ELR (cell line): ENCODE measurements at regions not wholly inside any gene's neighbourhood (a gene's known extent, or its start where the extent isn't known, plus 50 kb on each side); places are given as distances from the start of the nearest gene placed in this dataset.
"Not testable (repeated sequence)": the region's sequence is repeated elsewhere in the genome, so short reads cannot be mapped to it uniquely, and the experiment has no call there.

ENCODE experiments used
- DNase-seq: peaks from one replicate; pipeline ENCODE4 v3.0.0-alpha.2; 2015; ENCODE audit warnings: low read depth

- DNase-seq, result no peak
Measured at GRCh38 chr1:208465786-208466590, 221.8 kb upstream of the PLXNA2 start.

GRCh38 chr1:208467151-208467780 is 223.1 kb upstream of the PLXNA2 start:
- no peak for DNase-seq

- DNase-seq, result peak; percentile 43
Measured at GRCh38 chr1:208475449-208475848, 231.3 kb upstream of the PLXNA2 start.

- DNase-seq, result peak; percentile 28
Measured at GRCh38 chr1:208475951-208476845, 232.0 kb upstream of the PLXNA2 start.

- DNase-seq, result no peak
Measured at GRCh38 chr1:208476846-208477170, 232.6 kb upstream of the PLXNA2 start.

DNA sequence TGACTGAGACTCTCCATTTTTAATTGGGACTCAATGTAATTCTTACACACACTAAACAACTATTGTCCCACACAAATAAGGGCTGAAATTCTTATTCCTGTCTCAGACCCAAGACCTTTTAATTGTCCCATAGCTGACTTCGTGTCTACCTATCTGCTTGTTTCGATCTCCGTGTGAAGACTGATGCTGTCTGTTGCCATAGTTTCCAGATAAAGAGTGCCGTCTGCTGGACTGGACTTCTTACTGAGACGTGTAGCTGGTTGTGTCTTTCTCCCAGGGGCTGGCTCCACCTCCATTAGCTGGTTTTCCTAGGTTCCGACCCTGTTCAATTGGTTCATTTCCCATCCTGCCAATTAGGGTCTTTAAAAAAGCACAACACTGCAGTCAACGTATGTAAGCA is 235.3 kb upstream of the PLXNA2 start:
- DNase-seq, result no peak

DNA sequence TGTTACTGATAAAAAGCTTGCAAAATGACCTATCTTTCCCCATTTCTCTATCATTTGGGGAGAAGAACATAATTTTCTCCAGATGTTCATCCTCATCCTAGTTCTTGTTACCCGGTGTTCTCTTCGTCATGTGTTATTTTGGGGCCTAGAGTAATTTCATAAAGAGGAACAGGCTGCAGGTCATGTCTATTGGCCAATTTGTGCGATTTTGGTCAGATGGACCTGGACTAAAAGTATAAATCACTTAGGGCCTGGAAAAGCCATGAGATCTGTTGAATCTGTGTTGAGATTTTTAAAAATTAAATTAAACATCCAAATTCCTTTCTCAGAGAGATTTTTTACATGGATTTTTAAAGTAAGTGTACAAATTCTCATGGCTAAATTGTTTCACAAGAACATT is 241.3 kb upstream of the PLXNA2 start:
- DNase-seq, result no peak

- DNase-seq, result no peak
Measured at GRCh38 chr1:208486677-208487076, 242.5 kb upstream of the PLXNA2 start.

DNA sequence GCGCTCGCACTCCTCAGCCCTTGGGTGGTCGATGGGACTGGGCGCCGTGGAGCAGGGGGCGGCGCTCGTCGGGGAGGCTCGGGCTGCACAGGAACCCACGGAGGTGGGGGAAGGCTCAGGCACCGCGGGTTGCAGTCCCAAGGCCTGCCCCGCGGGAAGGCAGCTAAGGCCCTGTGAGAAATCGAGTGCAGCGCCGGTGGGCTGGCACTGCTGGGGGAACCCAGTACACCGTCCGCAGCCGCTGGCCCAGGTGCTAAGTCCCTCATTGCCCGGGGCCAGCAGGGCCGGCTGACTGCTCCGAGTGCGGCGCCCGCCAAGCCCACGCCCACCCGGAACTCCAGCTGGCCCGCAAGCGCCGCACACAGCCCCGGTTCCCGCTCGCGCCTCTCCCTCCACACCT is 244.2 kb upstream of the PLXNA2 start:
- not testable (repeated sequence) for DNase-seq

DNA sequence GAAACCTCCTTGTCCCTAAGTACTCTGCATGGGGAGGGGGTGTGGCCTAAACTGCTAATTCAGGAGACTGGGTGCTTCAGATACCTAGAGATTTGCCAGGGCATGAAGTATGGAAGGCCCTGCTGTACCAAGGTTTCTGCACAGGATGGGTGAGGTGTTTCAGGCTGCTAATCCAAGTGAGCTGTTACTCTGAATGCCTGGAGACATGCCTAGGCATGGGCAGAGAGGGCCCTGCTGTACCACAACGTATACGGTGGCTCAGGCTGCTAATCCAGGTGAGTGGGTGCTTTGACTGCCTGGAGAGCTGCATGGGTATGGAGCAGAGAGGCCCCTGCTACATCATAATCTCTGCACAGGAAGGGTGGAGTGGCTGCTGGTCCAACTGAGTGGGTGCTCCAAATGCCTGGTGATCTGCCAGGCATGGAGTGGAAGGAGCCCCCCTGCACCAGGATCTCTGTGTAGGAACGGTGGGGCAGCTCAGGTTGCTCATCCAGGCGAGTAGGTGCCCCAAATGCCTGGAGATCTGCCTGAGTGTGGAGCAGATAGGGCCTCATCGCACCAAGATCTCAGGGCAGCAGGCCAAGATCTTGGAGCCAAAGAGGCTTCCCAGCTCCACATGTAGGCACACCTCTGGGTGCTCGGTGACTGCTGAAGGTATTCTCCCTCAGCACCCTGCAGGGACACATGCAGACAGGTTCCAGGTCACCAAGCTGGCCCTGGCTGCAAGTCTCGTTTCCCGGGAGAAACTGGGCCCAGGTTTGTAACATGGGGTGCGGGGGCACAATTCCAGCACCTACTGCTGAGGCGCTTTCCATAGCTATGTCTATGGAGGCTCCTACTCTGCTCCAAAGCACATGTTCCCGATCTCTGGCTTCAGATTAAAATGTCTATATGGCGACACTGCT is 252.5 kb upstream of the PLXNA2 start:
- no peak for DNase-seq

DNA sequence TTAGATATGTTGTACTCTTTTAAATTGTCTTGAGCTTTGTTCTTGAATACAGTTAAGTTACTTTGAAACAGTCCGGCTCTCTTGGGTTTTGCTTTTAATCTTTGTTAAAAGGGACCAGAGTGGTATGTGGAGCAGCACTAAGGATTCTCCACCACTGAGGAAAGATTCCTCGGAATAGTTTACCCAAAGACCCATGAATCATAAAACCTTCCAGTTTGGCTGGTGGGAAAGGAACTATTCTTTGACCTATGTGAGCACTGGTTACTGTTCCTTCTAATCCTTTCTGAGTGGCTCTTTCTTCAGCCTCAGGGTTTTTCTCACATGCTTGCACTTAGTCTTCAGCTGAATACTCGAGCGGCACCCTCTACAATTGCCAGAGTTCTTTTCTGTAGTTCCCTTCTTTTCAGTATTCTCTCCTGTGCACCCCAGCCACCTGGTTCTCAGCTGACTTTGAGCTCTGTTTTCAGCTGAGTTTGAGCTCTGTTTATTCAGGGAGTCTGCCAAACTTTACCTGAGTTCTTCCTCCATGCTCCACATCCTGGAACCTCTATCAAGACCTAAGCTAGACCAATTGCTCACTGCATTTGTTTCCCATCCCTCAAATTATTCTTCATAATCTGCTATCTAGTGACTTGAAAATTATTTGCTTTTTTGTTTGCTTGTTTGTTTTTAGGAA is 253.8 kb upstream of the PLXNA2 start:
- no peak for DNase-seq

DNA sequence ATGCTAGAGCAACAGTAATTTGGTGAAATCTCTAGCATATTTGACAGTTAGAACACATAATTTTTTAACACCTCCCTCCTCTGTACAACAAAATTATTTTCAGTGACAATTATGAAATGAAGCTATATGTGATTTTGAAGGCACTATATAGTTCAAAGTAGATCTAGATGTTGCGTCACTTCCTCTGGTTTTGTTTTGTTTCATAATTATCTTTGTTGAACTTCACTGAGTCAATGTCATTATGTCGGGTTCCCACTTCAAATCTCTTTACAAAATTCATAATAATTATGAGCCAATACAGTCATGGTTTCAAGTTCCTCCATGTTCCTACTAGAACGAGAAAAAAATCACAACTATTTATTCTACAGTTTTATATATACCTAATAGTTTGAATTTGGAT is 254.8 kb upstream of the PLXNA2 start:
- no peak for DNase-seq

DNA sequence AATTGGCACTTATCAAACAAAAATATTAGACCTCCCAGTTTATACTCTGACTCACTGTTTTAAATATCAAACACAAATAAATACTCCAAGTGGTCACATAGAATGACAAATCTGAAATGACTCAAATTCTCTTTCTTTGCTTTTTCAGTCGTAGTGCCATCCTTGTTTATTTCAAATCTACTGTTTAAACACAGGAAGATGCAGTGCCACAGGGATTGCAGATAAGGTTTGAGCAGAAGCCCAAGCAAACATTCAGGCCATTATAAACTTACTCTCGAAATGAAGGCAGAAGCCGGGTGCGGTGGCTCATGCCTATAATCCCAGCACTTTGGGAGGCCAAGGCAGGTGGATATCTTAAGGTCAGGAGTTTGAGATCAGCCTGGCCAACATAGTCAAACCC is 255.4 kb upstream of the PLXNA2 start:
- no peak for DNase-seq

- DNase-seq, result no peak
Measured at GRCh38 chr1:208500375-208500774, 256.2 kb upstream of the PLXNA2 start.

DNA sequence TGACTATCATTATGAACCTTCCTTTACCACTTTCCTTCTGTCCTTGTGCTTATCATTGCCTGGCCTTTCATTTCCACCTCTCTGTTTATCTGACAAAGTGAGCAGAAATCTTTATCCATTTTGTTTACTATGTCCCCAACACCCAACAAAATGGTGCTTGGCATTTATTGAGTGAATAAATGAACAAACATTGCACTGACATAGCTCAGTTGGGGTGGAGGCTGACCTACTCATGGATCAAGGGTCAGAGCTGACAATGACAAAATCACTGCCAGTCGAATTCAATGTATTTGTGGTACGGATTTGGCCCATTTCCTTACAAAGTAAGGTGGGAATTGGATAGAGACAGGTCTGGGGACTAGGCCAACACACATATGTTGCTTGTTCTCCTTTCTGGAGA is 257.4 kb upstream of the PLXNA2 start:
- no peak for DNase-seq

GRCh38 chr1:208503787-208504186 is 259.6 kb upstream of the PLXNA2 start:
- DNase-seq, result no peak

- DNase-seq, result no peak
Measured at GRCh38 chr1:208506812-208507211, 262.6 kb upstream of the PLXNA2 start.

GRCh38 chr1:208509072-208509471 is 264.9 kb upstream of the PLXNA2 start:
- no peak for DNase-seq

DNA sequence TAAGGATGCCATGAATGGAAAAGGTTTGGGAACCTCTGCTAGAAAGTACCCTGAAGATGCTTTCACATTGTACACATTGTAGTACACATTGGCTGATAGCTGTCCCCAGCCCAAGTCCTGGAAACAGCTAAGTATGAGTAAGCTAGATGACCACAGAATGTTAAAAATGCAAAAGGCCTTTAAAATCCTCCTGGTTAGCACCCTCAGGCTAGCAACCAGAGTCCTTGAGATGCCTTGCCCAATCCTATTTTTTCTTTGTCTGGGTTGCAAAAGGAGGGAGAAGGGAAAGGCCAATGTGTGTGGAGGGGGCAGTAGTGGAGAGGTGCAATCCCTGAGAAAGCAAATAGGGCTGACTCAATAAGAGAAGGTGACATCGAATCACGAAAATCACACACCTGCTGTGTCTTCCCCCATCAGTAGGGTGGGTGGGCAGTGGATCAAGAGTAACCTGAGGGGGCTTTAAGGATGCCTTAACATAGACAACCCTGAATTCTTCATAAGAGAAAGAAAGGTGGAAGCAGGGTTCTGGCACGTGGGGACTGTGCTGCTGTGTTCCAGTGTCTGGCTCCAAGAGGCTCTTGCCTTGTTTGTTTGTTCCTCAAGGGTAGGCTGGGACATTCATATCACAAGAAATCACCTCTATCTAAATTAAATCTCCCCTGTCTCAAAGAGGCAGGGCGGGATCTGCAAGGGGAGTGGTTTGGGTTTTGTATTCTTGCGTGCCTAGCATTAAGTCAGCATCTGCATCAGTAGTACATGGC is 266.2 kb upstream of the PLXNA2 start:
- DNase-seq, result peak; percentile 84

DNA sequence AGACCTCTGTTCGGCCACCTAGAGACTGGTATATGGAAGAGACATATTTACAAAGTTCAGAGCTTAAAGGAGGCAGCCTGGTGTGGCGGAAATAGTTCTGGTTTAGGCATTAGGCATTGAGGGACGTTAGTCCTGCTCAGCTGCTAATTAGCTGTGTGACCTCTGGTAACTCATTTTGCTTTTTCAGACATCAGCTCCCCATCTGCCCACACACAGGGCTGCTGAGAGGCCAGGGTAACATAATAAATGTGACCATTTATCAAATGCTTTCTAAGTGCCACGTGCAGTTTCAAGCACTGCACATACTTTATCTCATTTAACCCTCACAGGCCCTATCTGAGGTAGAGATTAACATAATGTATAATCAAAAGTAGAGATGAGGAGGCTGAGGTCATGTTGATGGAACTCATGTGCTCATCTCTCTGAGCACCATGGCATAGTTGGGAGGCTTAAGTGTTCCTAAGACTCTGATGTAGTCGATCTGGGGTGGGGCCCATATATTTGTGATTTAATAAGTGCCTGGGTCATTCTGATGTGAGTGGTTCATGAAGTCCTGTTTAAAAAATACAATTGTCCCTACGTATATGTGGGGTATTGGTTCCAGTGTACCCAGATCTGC is 267.2 kb upstream of the PLXNA2 start:
- DNase-seq, result no peak
